Esophagus squamous epithelium (tissue), 5 donors: ENCODE measurements at regions not wholly inside any gene's neighbourhood (a gene's known extent, or its start where the extent isn't known, plus 50 kb on each side); places are given as distances from the start of the nearest gene placed in this dataset.
A peak's percentile ranks its signal among the peaks of the same experiment; 100 is the strongest.
"Not testable (repeated sequence)": the region's sequence is repeated elsewhere in the genome, so short reads cannot be mapped to it uniquely, and the experiment has no call there.

ENCODE experiments used
- DNase-seq: peaks from one replicate; lab custom pipeline; 2025; lab: John Stamatoyannopoulos, UW
- H3K27ac ChIP-seq, 4 donors: fragments of 200-600 bp; sonication (generic); one replicate each; pipeline ENCODE4 v1.5.1; 2016 to 2019; ENCODE audit warnings: mild to moderate bottlenecking in 1 of 4
- H3K27me3 ChIP-seq, 4 donors: fragments of 200-600 bp; sonication (generic); 1 replicate in 3 of 4; 2 replicates in 1 of 4; pipeline versions ENCODE4 v1.5.1 to v1.6.0; 2017 to 2021; ENCODE audit warnings: antibody characterized with exemption in 1 of 4
- H3K36me3 ChIP-seq, 3 donors: fragments of 200-600 bp; sonication (generic); one replicate each; pipeline ENCODE4 v1.5.1; 2016 to 2019
- H3K4me1 ChIP-seq, 3 donors: fragments of 200-600 bp; sonication (generic); one replicate each; pipeline ENCODE4 v1.5.1; 2017 to 2019
- H3K4me3 ChIP-seq, 4 donors: fragments of 200-600 bp; sonication (generic); 1 replicate in 3 of 4; 2 replicates in 1 of 4; pipeline ENCODE4 v1.5.1; 2016 to 2019; ENCODE audit warnings: mild to moderate bottlenecking in 2 of 4, moderate library complexity in 1 of 4
- H3K9me3 ChIP-seq, 3 donors: fragments of 200-600 bp; sonication (generic); one replicate each; pipeline ENCODE4 v1.5.1; 2016 to 2019
- POLR2A ChIP-seq, 4 donors: fragments of 450-650 bp; IDR thresholded peaks; one replicate each; pipeline ENCODE4 v1.6.1; 2017; ENCODE audit warnings: antibody characterized with exemption in 4 of 4, mild to moderate bottlenecking in 4 of 4, moderate library complexity in 3 of 4
- WGBS, 2 donors: methylation state at CpG; one replicate each; pipeline ENCODE4 v1.1.5; 2018; 5-methylcytosine and 5-hydroxymethylcytosine counted together
- intact Hi-C: fragments of 100-400 bp; cut with DNase I; formaldehyde crosslinking; loops from one replicate; pipeline ENCODE4 v1.15.0; 2022
- TF ChIP-seq, protein P1 (sequence below), 6 experiments: fragments of 450-650 bp in 4 of 6; fragments of 200-600 bp in 2 of 6; sonication (generic) in 2 of 6; IDR thresholded peaks; one replicate each; pipeline ENCODE4 v1.5.1; 2016 to 2019; ENCODE audit warnings: antibody characterized with exemption in 6 of 6, mild to moderate bottlenecking in 4 of 6, moderate library complexity in 4 of 6
- donor health status: DM: yes; HTN: yes; CAD: no.

GRCh38 chr21:32920474-32920873 is 105.3 kb upstream of the OLIG2 start:
- WGBS, 2 donors = 73 to 75% methylated on average over 5 of the region's 5 CpGs
- Histone ChIP-seq H3K27me3 (no peaks in the 10 kb centered on the region), H3K4me3 (no peak overlapping the region), H3K4me1 (no peaks in the 10 kb centered on the region), H3K27ac (no peak overlapping the region), H3K36me3 (no peaks in the 10 kb centered on the region), H3K9me3 (peaks cover 0 to 9% (median 3%) of the 10 kb centered on the region in 3 donors)
- no peak for DNase-seq
- no peak for TF ChIP-seq POLR2A (IDR thresholded peaks at IDR 0.05)
- TF ChIP-seq, protein P1, sequence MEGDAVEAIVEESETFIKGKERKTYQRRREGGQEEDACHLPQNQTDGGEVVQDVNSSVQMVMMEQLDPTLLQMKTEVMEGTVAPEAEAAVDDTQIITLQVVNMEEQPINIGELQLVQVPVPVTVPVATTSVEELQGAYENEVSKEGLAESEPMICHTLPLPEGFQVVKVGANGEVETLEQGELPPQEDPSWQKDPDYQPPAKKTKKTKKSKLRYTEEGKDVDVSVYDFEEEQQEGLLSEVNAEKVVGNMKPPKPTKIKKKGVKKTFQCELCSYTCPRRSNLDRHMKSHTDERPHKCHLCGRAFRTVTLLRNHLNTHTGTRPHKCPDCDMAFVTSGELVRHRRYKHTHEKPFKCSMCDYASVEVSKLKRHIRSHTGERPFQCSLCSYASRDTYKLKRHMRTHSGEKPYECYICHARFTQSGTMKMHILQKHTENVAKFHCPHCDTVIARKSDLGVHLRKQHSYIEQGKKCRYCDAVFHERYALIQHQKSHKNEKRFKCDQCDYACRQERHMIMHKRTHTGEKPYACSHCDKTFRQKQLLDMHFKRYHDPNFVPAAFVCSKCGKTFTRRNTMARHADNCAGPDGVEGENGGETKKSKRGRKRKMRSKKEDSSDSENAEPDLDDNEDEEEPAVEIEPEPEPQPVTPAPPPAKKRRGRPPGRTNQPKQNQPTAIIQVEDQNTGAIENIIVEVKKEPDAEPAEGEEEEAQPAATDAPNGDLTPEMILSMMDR (IDR thresholded peaks at IDR 0.05) = no peak
- intact Hi-C loops = no loop called here

GRCh38 chr21:32921632-32922230 is 104.0 kb upstream of the OLIG2 start:
- Histone ChIP-seq H3K27ac (no peak overlapping the region), H3K27me3 (no peaks in the 10 kb centered on the region), H3K4me1 (no peaks in the 10 kb centered on the region), H3K4me3 (no peak overlapping the region), H3K36me3 (no peaks in the 10 kb centered on the region), H3K9me3 (peaks cover 0 to 15% (median 3%) of the 10 kb centered on the region in 3 donors)
- DNase-seq = no peak
- 69 to 79% methylated on average over 5 to 7 of the region's 7 CpGs for WGBS, 2 donors
- intact Hi-C loops = no loop called here
- TF ChIP-seq, protein P1 (IDR thresholded peaks at IDR 0.05) = peak in 5 of 6 experiments; percentile 11 to 46 (median 24)
- no peak for TF ChIP-seq POLR2A (IDR thresholded peaks at IDR 0.05)

DNA sequence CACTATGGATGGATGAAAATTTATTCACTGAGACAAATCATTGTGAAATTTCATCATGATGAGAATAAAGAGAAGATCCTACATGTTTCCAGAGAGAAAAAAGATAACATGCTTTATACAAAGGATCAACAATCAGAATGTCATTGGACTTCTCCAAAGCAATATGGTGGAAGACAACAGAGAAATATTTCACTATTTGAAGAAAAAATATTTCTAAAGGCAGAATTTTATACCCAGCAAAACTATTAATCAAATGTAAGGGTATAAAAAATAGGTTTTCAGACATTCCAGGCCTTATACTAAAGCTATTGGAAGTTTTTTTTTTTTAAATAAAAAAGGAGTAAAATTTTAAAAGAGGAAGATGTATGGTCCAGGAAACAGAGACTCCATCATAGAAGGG is 100.6 kb upstream of the OLIG2 start:
- no peak for DNase-seq
- Histone ChIP-seq H3K27ac (no peak overlapping the region), H3K9me3 (peaks cover 0 to 15% (median 3%) of the 10 kb centered on the region in 3 donors), H3K4me3 (no peak overlapping the region), H3K36me3 (no peaks in the 10 kb centered on the region), H3K4me1 (no peaks in the 10 kb centered on the region), H3K27me3 (no peaks in the 10 kb centered on the region)
- intact Hi-C loops = no loop called here
- no peak for TF ChIP-seq POLR2A (IDR thresholded peaks at IDR 0.05)
- TF ChIP-seq, protein P1 (IDR thresholded peaks at IDR 0.05) = no peak

- no peak overlapping the region for H3K4me3 ChIP-seq
- no peaks in the 10 kb centered on the region for H3K36me3 ChIP-seq
- peaks cover 0 to 15% (median 1%) of the 10 kb centered on the region in 3 donors for H3K9me3 ChIP-seq
- 61 to 75% methylated on average over 2 of the region's 2 CpGs for WGBS, 2 donors
- no peaks in the 10 kb centered on the region for H3K4me1 ChIP-seq
- no peaks in the 10 kb centered on the region for H3K27me3 ChIP-seq
- DNase-seq = no peak
- intact Hi-C loops = no loop called here
- H3K27ac ChIP-seq = no peak overlapping the region
- TF ChIP-seq POLR2A (IDR thresholded peaks at IDR 0.05) = no peak
- TF ChIP-seq, protein P1 (IDR thresholded peaks at IDR 0.05) = no peak
These were observed 96.1 kb upstream of the OLIG2 start for GRCh38 chr21:32929633-32930038.

DNA sequence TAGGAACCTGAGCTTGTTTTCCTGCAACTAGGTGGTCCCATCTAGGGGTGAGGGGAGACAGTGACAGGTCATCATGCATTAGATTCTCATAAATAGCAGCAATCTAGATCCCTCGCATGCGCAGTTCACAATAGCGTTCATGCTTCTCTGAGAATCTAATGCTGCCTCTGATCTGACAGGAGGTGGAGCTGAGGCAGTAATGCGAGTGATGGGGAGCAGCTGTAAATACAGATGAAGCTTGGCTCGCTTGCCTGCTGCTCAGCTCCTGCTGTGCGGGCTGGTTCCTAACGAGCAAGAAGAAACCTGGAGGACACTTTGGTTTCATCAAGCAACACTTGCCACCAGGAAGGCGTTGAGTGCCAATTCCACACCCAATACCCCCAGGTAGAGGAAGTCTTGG is 95.1 kb upstream of the OLIG2 start:
- intact Hi-C loops = no loop called here
- Histone ChIP-seq H3K27ac (no peak overlapping the region), H3K27me3 (no peaks in the 10 kb centered on the region), H3K9me3 (peaks cover 0 to 4% (median 0%) of the 10 kb centered on the region in 3 donors), H3K36me3 (no peaks in the 10 kb centered on the region), H3K4me1 (no peaks in the 10 kb centered on the region), H3K4me3 (no peak overlapping the region)
- WGBS, 2 donors = 74 to 79% methylated on average over 4 to 7 of the region's 8 CpGs
- DNase-seq = no peak
- TF ChIP-seq, protein P1 (IDR thresholded peaks at IDR 0.05) = no peak
- TF ChIP-seq POLR2A (IDR thresholded peaks at IDR 0.05) = no peak

- H3K27ac ChIP-seq, H3K36me3 ChIP-seq, H3K9me3 ChIP-seq, H3K4me3 ChIP-seq, intact Hi-C loops, H3K27me3 ChIP-seq, H3K4me1 ChIP-seq, DNase-seq: not testable (repeated sequence)
- 92 to 96% methylated on average over 5 to 13 of the region's 14 CpGs for WGBS, 2 donors
These were observed 91.7 kb upstream of the OLIG2 start for GRCh38 chr21:32934068-32934467.
